GM23248 (cell line): ENCODE measurements at regions not wholly inside any gene's neighbourhood (a gene's known extent, or its start where the extent isn't known, plus 50 kb on each side); places are given as distances from the start of the nearest gene placed in this dataset.

Experiments
- EZH2 ChIP-seq: fragments of 200-600 bp; sonication (generic); IDR thresholded peaks from 2 replicates; pipeline ENCODE4 v1.6.1; 2018; ENCODE audit warnings: antibody characterized with exemption, mild to moderate bottlenecking; ENCODE audit not compliant: insufficient read depth, poor library complexity, severe bottlenecking
- EZH2phosphoT487 ChIP-seq: fragments of 200-600 bp; sonication (generic); IDR thresholded peaks from 2 replicates; pipeline ENCODE4 v1.6.1; 2018; ENCODE audit warnings: antibody characterized with exemption, moderate library complexity, mild to moderate bottlenecking, low read depth; ENCODE audit not compliant: insufficient read depth

- no peak for TF ChIP-seq EZH2phosphoT487
- TF ChIP-seq EZH2: no peak
These were observed 285.8 kb downstream of the FGF9 start for GRCh38 chr13:21956666-21957065.
